ENCODE measurements at regions not wholly inside any gene's neighbourhood (a gene's known extent, or its start where the extent isn't known, plus 50 kb on each side); places are given as distances from the start of the nearest gene placed in this dataset.

DNA sequence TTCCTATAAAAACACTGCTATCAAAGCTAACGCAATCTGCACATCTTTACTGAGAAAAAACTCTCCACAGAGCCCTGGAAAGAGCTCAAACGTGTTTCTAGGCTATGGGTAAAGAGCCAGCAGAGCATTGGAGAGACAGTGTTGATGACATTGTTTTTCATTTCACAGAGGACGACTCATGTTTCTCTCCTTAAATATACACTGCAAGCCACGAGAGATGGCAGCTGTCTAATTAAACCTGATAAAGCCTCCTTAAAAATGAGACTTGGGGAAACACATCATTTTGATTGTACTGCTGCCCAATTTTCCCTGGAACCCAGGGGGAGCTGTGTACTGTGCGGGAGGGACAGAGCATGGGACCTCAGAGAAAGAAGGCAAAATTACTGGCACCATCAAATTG is 294.3 kb upstream of the SETBP1 start:
- no peaks in the 10 kb centered on the region for H3K36me3 Mint-ChIP-seq (ENCODE audit: unreplicated experiment)
- H3K4me1 Mint-ChIP-seq (ENCODE audit: low read depth, unreplicated experiment) = no peaks in the 10 kb centered on the region
- no peak overlapping the region for H3K4me3 Mint-ChIP-seq (ENCODE audit: unreplicated experiment)
- no peaks in the 10 kb centered on the region for H3K9me3 Mint-ChIP-seq (ENCODE audit: unreplicated experiment)
- H3K27me3 Mint-ChIP-seq (ENCODE audit: unreplicated experiment) = peaks cover 3% of the 10 kb centered on the region
- no peak overlapping the region for H3K27ac Mint-ChIP-seq (ENCODE audit: unreplicated experiment)
- TF ChIP-seq CTCF (IDR thresholded peaks at IDR 0.05; ENCODE audit: partially characterized antibody, unreplicated experiment) = no peak
- no peak for DNase-seq

DNA sequence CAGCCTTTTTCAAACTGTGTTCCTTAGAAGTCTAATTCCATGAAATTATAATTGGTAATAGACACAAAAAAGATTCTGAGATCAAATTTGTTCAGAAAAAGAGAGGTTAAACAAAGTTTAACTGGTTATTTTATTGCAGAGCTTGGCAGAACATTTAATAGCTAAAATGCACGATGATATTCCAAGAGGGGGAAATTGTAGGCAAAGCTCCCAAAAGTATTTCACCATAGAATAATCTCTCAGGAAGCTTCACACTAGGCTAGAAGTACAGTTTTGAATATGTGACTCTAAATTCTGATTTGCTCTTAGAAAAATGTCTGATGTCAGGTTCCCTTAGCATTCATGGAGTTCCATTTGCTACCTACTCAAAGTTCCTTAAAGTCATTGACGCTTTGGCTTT is 292.4 kb upstream of the SETBP1 start:
- DNase-seq = no peak

DNA sequence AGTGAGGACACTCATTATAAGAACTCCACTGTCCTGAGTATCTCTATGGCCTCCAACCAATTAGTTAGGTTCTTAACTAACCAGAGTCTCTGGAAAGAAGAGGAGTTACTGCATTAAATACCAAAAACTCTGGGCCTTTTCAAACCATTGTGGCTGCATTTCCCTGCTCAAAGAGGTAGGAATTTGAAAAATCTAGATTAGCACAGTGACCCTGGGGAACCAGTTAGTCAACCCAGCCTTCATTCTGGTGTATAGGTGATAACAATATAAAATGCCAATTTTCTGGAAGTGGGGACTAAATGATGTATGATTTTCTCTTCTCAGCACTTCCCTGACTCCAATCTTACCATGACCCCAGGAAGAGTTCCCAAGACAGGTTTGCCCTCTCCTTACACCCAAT is 287.8 kb upstream of the SETBP1 start:
- no peak overlapping the region for H3K27ac Mint-ChIP-seq (ENCODE audit: unreplicated experiment)
- DNase-seq = no peak
- no peaks in the 10 kb centered on the region for H3K9me3 Mint-ChIP-seq (ENCODE audit: unreplicated experiment)
- H3K4me3 Mint-ChIP-seq (ENCODE audit: unreplicated experiment) = no peak overlapping the region
- no peaks in the 10 kb centered on the region for H3K4me1 Mint-ChIP-seq (ENCODE audit: low read depth, unreplicated experiment)
- TF ChIP-seq CTCF (IDR thresholded peaks at IDR 0.05; ENCODE audit: partially characterized antibody, unreplicated experiment) = no peak
- H3K36me3 Mint-ChIP-seq (ENCODE audit: unreplicated experiment) = no peaks in the 10 kb centered on the region
- H3K27me3 Mint-ChIP-seq (ENCODE audit: unreplicated experiment) = no peaks in the 10 kb centered on the region

More for the DNA sequence above, 292.4 kb upstream of the SETBP1 start:
- H3K4me3 Mint-ChIP-seq (ENCODE audit: unreplicated experiment) = no peak overlapping the region
- no peaks in the 10 kb centered on the region for H3K4me1 Mint-ChIP-seq (ENCODE audit: low read depth, unreplicated experiment)
- H3K27ac Mint-ChIP-seq (ENCODE audit: unreplicated experiment) = no peak overlapping the region
- H3K27me3 Mint-ChIP-seq (ENCODE audit: unreplicated experiment) = peaks cover 1% of the 10 kb centered on the region
- no peaks in the 10 kb centered on the region for H3K9me3 Mint-ChIP-seq (ENCODE audit: unreplicated experiment)
- no peaks in the 10 kb centered on the region for H3K36me3 Mint-ChIP-seq (ENCODE audit: unreplicated experiment)
- TF ChIP-seq CTCF (IDR thresholded peaks at IDR 0.05; ENCODE audit: partially characterized antibody, unreplicated experiment) = no peak

GRCh38 chr18:44393406-44393805 is 287.3 kb upstream of the SETBP1 start:
- Mint-ChIP-seq H3K27ac (ENCODE audit: unreplicated experiment) (no peak overlapping the region), H3K4me1 (ENCODE audit: low read depth, unreplicated experiment) (no peaks in the 10 kb centered on the region), H3K36me3 (ENCODE audit: unreplicated experiment) (no peaks in the 10 kb centered on the region), H3K4me3 (ENCODE audit: unreplicated experiment) (no peak overlapping the region), H3K27me3 (ENCODE audit: unreplicated experiment) (no peaks in the 10 kb centered on the region), H3K9me3 (ENCODE audit: unreplicated experiment) (no peaks in the 10 kb centered on the region)
- DNase-seq = no peak
- no peak for TF ChIP-seq CTCF (IDR thresholded peaks at IDR 0.05; ENCODE audit: partially characterized antibody, unreplicated experiment)

DNA sequence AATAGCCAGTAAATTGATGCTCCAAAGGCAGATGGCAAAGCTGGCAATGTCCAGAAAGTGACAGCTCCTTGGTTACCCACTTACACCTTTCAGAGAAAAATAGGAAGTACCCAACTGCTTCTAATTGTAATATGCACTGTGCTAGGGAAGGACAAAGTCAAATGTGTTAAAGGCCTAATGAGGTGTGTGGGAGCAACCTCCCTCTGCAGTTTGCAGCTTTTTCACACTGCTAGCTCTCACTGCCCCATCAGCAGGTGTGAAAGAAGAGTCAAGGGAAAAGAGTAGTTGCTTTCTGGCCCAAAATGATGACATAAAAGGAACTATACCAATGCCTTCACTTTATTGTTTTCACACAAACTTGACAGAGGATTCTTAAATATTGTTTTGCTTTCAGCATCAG is 284.1 kb upstream of the SETBP1 start:
- TF ChIP-seq CTCF (IDR thresholded peaks at IDR 0.05; ENCODE audit: partially characterized antibody, unreplicated experiment) = no peak
- Mint-ChIP-seq H3K4me1 (ENCODE audit: low read depth, unreplicated experiment) (no peaks in the 10 kb centered on the region), H3K9me3 (ENCODE audit: unreplicated experiment) (no peaks in the 10 kb centered on the region), H3K27me3 (ENCODE audit: unreplicated experiment) (no peaks in the 10 kb centered on the region), H3K27ac (ENCODE audit: unreplicated experiment) (no peak overlapping the region), H3K4me3 (ENCODE audit: unreplicated experiment) (no peak overlapping the region), H3K36me3 (ENCODE audit: unreplicated experiment) (no peaks in the 10 kb centered on the region)
- DNase-seq = no peak

All from glutamatergic neuron (in vitro differentiated cells).